B cell (primary cell): ENCODE measurements at regions not wholly inside any gene's neighbourhood (a gene's known extent, or its start where the extent isn't known, plus 50 kb on each side); places are given as distances from the start of the nearest gene placed in this dataset.
A peak's percentile ranks its signal among the peaks of the same experiment; 100 is the strongest.

Source experiments
- ATAC-seq: fragments of 200-7000 bp; cut with Tn5 transposase; one replicate; pipeline ENCODE4 v1.10.0; 2021; ENCODE audit warnings: low read depth, mild to moderate bottlenecking, moderate number of reproducible peaks, moderate library complexity
- CTCF ChIA-PET: fragments of 350-600 bp; sonication (Branson Sonifier 250); formaldehyde crosslinking; loops from one replicate; lab custom pipeline; 2021; ENCODE audit warnings: antibody characterized with exemption, inconsistent platforms; lab: Charles Lee
- POLR2A ChIA-PET: fragments of 350-600 bp; sonication (Branson Sonifier 250); formaldehyde crosslinking; loops from one replicate; lab custom pipeline; 2021; ENCODE audit warnings: antibody characterized with exemption; lab: Charles Lee
- DNase-seq: peaks from one replicate; pipeline ENCODE4 v3.0.0; 2013
- H2AFZ ChIP-seq: 2 replicates; pipeline ENCODE4 v1.6.1; 2012; ENCODE audit warnings: mild to moderate bottlenecking, low read depth, low read length; ENCODE audit not compliant: insufficient read depth, poor library complexity, severe bottlenecking
- H3K27ac ChIP-seq, 2 donors: 1 replicate in 1 of 2; 2 replicates in 1 of 2; pipeline ENCODE4 v1.5.1; 2012 to 2013; ENCODE audit warnings: low read length in 2 of 2, mild to moderate bottlenecking in 2 of 2, moderate library complexity in 1 of 2
- H3K27me3 ChIP-seq, 4 experiments: fragments of 200-600 bp in 1 of 4; sonication (generic) in 1 of 4; replicated peaks in 1 of 4; 1 replicate in 2 of 4; 2 replicates in 2 of 4; pipeline versions ENCODE4 v1.6.1 to v1.7.0; 2013 to 2016; ENCODE audit warnings: low read length in 3 of 4, mild to moderate bottlenecking in 2 of 4, mixed read lengths in 1 of 4, moderate library complexity in 1 of 4; ENCODE audit not compliant: insufficient read depth in 4 of 4, control insufficient read depth in 3 of 4; ENCODE audit errors: control extremely low read depth in 1 of 4
- H3K36me3 ChIP-seq, 2 experiments: replicated peaks in 1 of 2; 1 replicate in 1 of 2; 2 replicates in 1 of 2; pipeline versions ENCODE4 v1.6.1 to v1.7.1; 2013; ENCODE audit warnings: low read length in 1 of 2; ENCODE audit not compliant: insufficient read depth in 2 of 2, control insufficient read depth in 1 of 2; ENCODE audit errors: control extremely low read depth in 1 of 2, extremely low read depth in 1 of 2
- H3K4me1 ChIP-seq, 2 donors: fragments of 200-600 bp in 1 of 2; sonication (generic) in 1 of 2; 1 replicate in 1 of 2; 2 replicates in 1 of 2; pipeline versions ENCODE4 v1.5.1 to v1.6.1; 2013 to 2017; ENCODE audit warnings: low read length in 2 of 2; ENCODE audit not compliant: control insufficient read depth in 2 of 2, insufficient read depth in 2 of 2
- H3K4me2 ChIP-seq: replicated peaks from 2 replicates; pipeline ENCODE3; 2012; ENCODE audit warnings: mild to moderate bottlenecking, low read depth, low read length; ENCODE audit not compliant: poor library complexity, severe bottlenecking
- H3K4me3 ChIP-seq, 5 experiments: fragments of 200-600 bp in 1 of 5; sonication (generic) in 1 of 5; 1 replicate in 3 of 5; 2 replicates in 2 of 5; pipeline versions ENCODE4 v1.5.1 to v1.7.0; 2011 to 2016; ENCODE audit warnings: low read length in 4 of 5, mild to moderate bottlenecking in 4 of 5, low read depth in 2 of 5, control low read depth in 1 of 5, moderate library complexity in 1 of 5; ENCODE audit not compliant: insufficient read depth in 1 of 5; ENCODE audit errors: control extremely low read depth in 1 of 5, extremely low read depth in 1 of 5
- H3K79me2 ChIP-seq: fragments of 200-600 bp; sonication (generic); one replicate; pipeline ENCODE4 v1.6.0; 2016; ENCODE audit warnings: low read length; ENCODE audit not compliant: control insufficient read depth, insufficient read depth
- H3K9ac ChIP-seq: fragments of 200-600 bp; sonication (generic); 2 replicates; pipeline ENCODE4 v1.6.1; 2017; ENCODE audit warnings: mild to moderate bottlenecking, low read length, moderate library complexity
- H3K9me3 ChIP-seq, 3 donors: one replicate each; pipeline versions ENCODE4 v1.6.1 to v1.7.1; 2013; ENCODE audit warnings: low read length in 2 of 3; ENCODE audit not compliant: control insufficient read depth in 2 of 3, insufficient read depth in 1 of 3; ENCODE audit errors: control extremely low read depth in 1 of 3
- H4K20me1 ChIP-seq: 2 replicates; pipeline ENCODE4 v1.6.0; 2012; ENCODE audit warnings: mild to moderate bottlenecking, low read length; ENCODE audit not compliant: insufficient read depth, control insufficient read depth, poor library complexity, severe bottlenecking
- H3K27ac Mint-ChIP-seq: one replicate; pipeline ENCODE4 v1.8.0; 2021; ENCODE audit warnings: mixed read lengths
- H3K27me3 Mint-ChIP-seq: one replicate; pipeline ENCODE4 v1.8.0; 2021; ENCODE audit warnings: mixed read lengths
- H3K4me1 Mint-ChIP-seq: one replicate; pipeline ENCODE4 v1.8.0; 2021; ENCODE audit warnings: mixed read lengths
- H3K4me3 Mint-ChIP-seq: one replicate; pipeline ENCODE4 v1.8.0; 2021; ENCODE audit warnings: mixed read lengths
- H3K9me3 Mint-ChIP-seq: one replicate; pipeline ENCODE4 v1.8.0; 2022; ENCODE audit warnings: mixed read lengths; ENCODE audit not compliant: insufficient read depth
- CTCF ChIP-seq: fragments of 200-600 bp; IDR thresholded peaks from one replicate; pipeline ENCODE4 v1.8.0; 2022; ENCODE audit warnings: antibody characterized with exemption, mild to moderate bottlenecking
- EZH2 ChIP-seq: IDR thresholded peaks from 2 replicates; pipeline ENCODE4 v1.6.1; 2012; ENCODE audit warnings: borderline replicate concordance, low read depth, mild to moderate bottlenecking, moderate library complexity, low read length; ENCODE audit not compliant: insufficient read depth, poor library complexity, severe bottlenecking
- WGBS: methylation state at CpG from one replicate; pipeline ENCODE4 v1.1.5; 2013; ENCODE audit warnings: missing lambda C conversion rate; ENCODE audit not compliant: insufficient coverage; 5-methylcytosine and 5-hydroxymethylcytosine counted together
- intact Hi-C: fragments of 100-400 bp; cut with micrococcal nuclease; formaldehyde crosslinking; loops from one replicate; pipeline ENCODE4 v1.10.0; 2022

GRCh38 chr15:38667890-38668850 lies 103.6 kb upstream of the RASGRP1 start:
- no peak overlapping the region for H3K4me3 Mint-ChIP-seq
- no peak overlapping the region for H3K27ac ChIP-seq
- peaks cover 41 to 45% of the 10 kb centered on the region in 2 donors for H3K4me1 ChIP-seq

More at GRCh38 chr15:38667890-38668850, 103.6 kb upstream of the RASGRP1 start:
- Histone ChIP-seq H3K27me3 (no peaks in the 10 kb centered on the region), H3K4me3 (no peak overlapping the region), H3K36me3 (no peaks in the 10 kb centered on the region), H3K9ac (no peak overlapping the region), H3K9me3 (no peaks in the 10 kb centered on the region), H2AFZ (peak overlapping the region; percentile 12), H3K4me2 (no peak overlapping the region), H3K79me2 (no peaks in the 10 kb centered on the region), H4K20me1 (no peaks in the 10 kb centered on the region)
- intact Hi-C loops: no loop called here
- TF ChIP-seq CTCF (no peak), EZH2 (no peak)
- ChIA-PET POLR2A (no interaction called here), CTCF (interaction anchor here (0.7 to 6.7 kb wide), 3 partner anchors 14 to 105 kb away, joined by 3 to 89 read pairs (median 7); partner anchors contain the start of gene RASGRP1)
- ATAC-seq (no peak), DNase-seq (no peak)
- peaks cover 56% of the 10 kb centered on the region for H3K4me1 Mint-ChIP-seq
- no CpG with 5 or more reads among the region's 5 CpGs for WGBS
- H3K27ac Mint-ChIP-seq: no peak overlapping the region
- H3K9me3 Mint-ChIP-seq: no peaks in the 10 kb centered on the region
- H3K27me3 Mint-ChIP-seq: no peaks in the 10 kb centered on the region
